Cardiac muscle cell (in vitro differentiated cells and primary cell): ENCODE measurements at regions not wholly inside any gene's neighbourhood (a gene's known extent, or its start where the extent isn't known, plus 50 kb on each side); places are given as distances from the start of the nearest gene placed in this dataset.

Source experiments
- DNase-seq, 2 donors: peaks; one replicate each; pipeline versions ENCODE4 v3.0.0 to v3.0.0-alpha.2; 2010 to 2017; ENCODE audit warnings: low read depth in 1 of 2, low spot score in 1 of 2
- H3K27ac ChIP-seq: fragments of 200-600 bp; sonication (generic); 2 replicates; pipeline ENCODE4 v1.5.1; 2016
- H3K27me3 ChIP-seq: fragments of 200-600 bp; sonication (generic); 2 replicates; pipeline ENCODE4 v1.6.0; 2016; ENCODE audit warnings: control low read depth
- H3K36me3 ChIP-seq: fragments of 200-600 bp; sonication (generic); 2 replicates; pipeline ENCODE4 v1.5.1; 2016; ENCODE audit warnings: control low read depth
- H3K4me1 ChIP-seq: fragments of 200-600 bp; sonication (generic); 2 replicates; pipeline ENCODE4 v1.8.1; 2017; ENCODE audit warnings: low read depth, mild to moderate bottlenecking, mixed run types
- H3K4me3 ChIP-seq: fragments of 200-600 bp; sonication (generic); 2 replicates; pipeline ENCODE4 v1.5.1; 2016; ENCODE audit warnings: mild to moderate bottlenecking
- H3K9me3 ChIP-seq: fragments of 200-600 bp; sonication (generic); 2 replicates; pipeline ENCODE4 v1.5.1; 2017; ENCODE audit warnings: low read depth, mild to moderate bottlenecking, control low read depth
- CTCF ChIP-seq: IDR thresholded peaks from 2 replicates; pipeline ENCODE4 v1.5.1; 2012; ENCODE audit warnings: low read depth, mild to moderate bottlenecking, low read length

- TF ChIP-seq CTCF = no peak
- no peaks in the 10 kb centered on the region for H3K27me3 ChIP-seq
- no peaks in the 10 kb centered on the region for H3K9me3 ChIP-seq
- peaks cover 11% of the 10 kb centered on the region for H3K4me1 ChIP-seq
- H3K4me3 ChIP-seq = no peak overlapping the region
- H3K36me3 ChIP-seq = no peaks in the 10 kb centered on the region
- DNase-seq = no peak
- no peak overlapping the region for H3K27ac ChIP-seq
Measured at GRCh38 chr9:25543806-25544205, 134.4 kb downstream of the TUSC1 start.

GRCh38 chr9:25542319-25542718 is 135.9 kb downstream of the TUSC1 start:
- Histone ChIP-seq H3K9me3 (no peaks in the 10 kb centered on the region), H3K27me3 (no peaks in the 10 kb centered on the region)

GRCh38 chr9:25537808-25538207 is 140.4 kb downstream of the TUSC1 start:
- Histone ChIP-seq H3K27me3 (no peaks in the 10 kb centered on the region), H3K4me1 (peaks cover 10% of the 10 kb centered on the region), H3K9me3 (no peaks in the 10 kb centered on the region), H3K36me3 (no peaks in the 10 kb centered on the region), H3K4me3 (no peak overlapping the region), H3K27ac (no peak overlapping the region)
- DNase-seq = no peak
- TF ChIP-seq CTCF = no peak

More at GRCh38 chr9:25542319-25542718, 135.9 kb downstream of the TUSC1 start:
- DNase-seq = no peak
- no peak for TF ChIP-seq CTCF
- H3K4me1 ChIP-seq = peaks cover 10% of the 10 kb centered on the region
- no peak overlapping the region for H3K27ac ChIP-seq
- H3K36me3 ChIP-seq = no peaks in the 10 kb centered on the region
- no peak overlapping the region for H3K4me3 ChIP-seq

GRCh38 chr9:25519286-25519685 is 159.0 kb downstream of the TUSC1 start:
- Histone ChIP-seq H3K9me3 (no peaks in the 10 kb centered on the region), H3K4me3 (no peak overlapping the region), H3K27me3 (no peaks in the 10 kb centered on the region), H3K27ac (no peak overlapping the region), H3K4me1 (no peaks in the 10 kb centered on the region), H3K36me3 (no peaks in the 10 kb centered on the region)
- TF ChIP-seq CTCF = no peak
- DNase-seq = no peak

- H3K27me3 ChIP-seq = no peaks in the 10 kb centered on the region
- no peaks in the 10 kb centered on the region for H3K4me1 ChIP-seq
- no peaks in the 10 kb centered on the region for H3K36me3 ChIP-seq
- DNase-seq = no peak
- no peak overlapping the region for H3K27ac ChIP-seq
- H3K4me3 ChIP-seq = no peak overlapping the region
- no peaks in the 10 kb centered on the region for H3K9me3 ChIP-seq
- no peak for TF ChIP-seq CTCF
Measured at GRCh38 chr9:25517701-25518100, 160.5 kb downstream of the TUSC1 start.

GRCh38 chr9:25513509-25514033 is 164.7 kb downstream of the TUSC1 start:
- Histone ChIP-seq H3K36me3 (no peaks in the 10 kb centered on the region), H3K9me3 (no peaks in the 10 kb centered on the region), H3K27me3 (no peaks in the 10 kb centered on the region), H3K4me1 (no peaks in the 10 kb centered on the region), H3K4me3 (no peak overlapping the region), H3K27ac (no peak overlapping the region)
- DNase-seq = no peak
- no peak for TF ChIP-seq CTCF
